ENCODE measurements at regions not wholly inside any gene's neighbourhood (a gene's known extent, or its start where the extent isn't known, plus 50 kb on each side); places are given as distances from the start of the nearest gene placed in this dataset.

GRCh38 chr4:117512414-117512813 is 427.0 kb upstream of the TRAM1L1 start:
- TF ChIP-seq YY1 (IDR thresholded peaks at IDR 0.05; ENCODE audit: low read depth), result no peak
- no peak for TF ChIP-seq TEAD4 (IDR thresholded peaks at IDR 0.05)
- no peak for TF ChIP-seq MAX (IDR thresholded peaks at IDR 0.05)
- no peak for TF ChIP-seq USF1 (IDR thresholded peaks at IDR 0.05)
- TF ChIP-seq EGR1 (IDR thresholded peaks at IDR 0.05), result no peak
- no peak for TF ChIP-seq RAD21 (IDR thresholded peaks at IDR 0.05; ENCODE audit: low read depth)
- TF ChIP-seq ZBTB7A (IDR thresholded peaks at IDR 0.05; ENCODE audit: low read depth), result no peak
- no peak for TF ChIP-seq CEBPB (IDR thresholded peaks at IDR 0.05)
- TF ChIP-seq EP300 (IDR thresholded peaks at IDR 0.05; ENCODE audit: borderline replicate concordance), result no peak
- no peak for TF ChIP-seq NFIC (IDR thresholded peaks at IDR 0.05)
- TF ChIP-seq REST (IDR thresholded peaks at IDR 0.05; ENCODE audit: low read depth), result no peak

- no peak for TF ChIP-seq CEBPB (IDR thresholded peaks at IDR 0.05)
- TF ChIP-seq ZBTB7A (IDR thresholded peaks at IDR 0.05; ENCODE audit: low read depth), result no peak
These were observed 429.2 kb upstream of the TRAM1L1 start for GRCh38 chr4:117514391-117515175.

- TF ChIP-seq RAD21 (IDR thresholded peaks at IDR 0.05; ENCODE audit: low read depth), result no peak
These were observed 430.5 kb upstream of the TRAM1L1 start for GRCh38 chr4:117515921-117516320.

- TF ChIP-seq YY1 (IDR thresholded peaks at IDR 0.05; ENCODE audit: low read depth) (no peak), REST (IDR thresholded peaks at IDR 0.05; ENCODE audit: low read depth) (no peak), FOXM1 (IDR thresholded peaks at IDR 0.05; ENCODE audit: borderline replicate concordance, low read depth) (no peak), MAX (IDR thresholded peaks at IDR 0.05) (no peak), EGR1 (IDR thresholded peaks at IDR 0.05) (no peak), TAF1 (IDR thresholded peaks at IDR 0.05; ENCODE audit: low read depth) (no peak), CEBPB (IDR thresholded peaks at IDR 0.05) (no peak), USF1 (IDR thresholded peaks at IDR 0.05) (no peak), TEAD4 (IDR thresholded peaks at IDR 0.05) (no peak)
These were observed 442.2 kb upstream of the TRAM1L1 start for GRCh38 chr4:117527601-117528000.

GRCh38 chr4:117529401-117529800 is 444.0 kb upstream of the TRAM1L1 start:
- no peak for TF ChIP-seq REST (IDR thresholded peaks at IDR 0.05; ENCODE audit: low read depth)
- no peak for TF ChIP-seq EP300 (IDR thresholded peaks at IDR 0.05; ENCODE audit: borderline replicate concordance)
- TF ChIP-seq YY1 (IDR thresholded peaks at IDR 0.05; ENCODE audit: low read depth), result no peak
- TF ChIP-seq RAD21 (IDR thresholded peaks at IDR 0.05; ENCODE audit: low read depth), result no peak
- TF ChIP-seq CEBPB (IDR thresholded peaks at IDR 0.05), result no peak
- TF ChIP-seq USF1 (IDR thresholded peaks at IDR 0.05), result no peak
- no peak for TF ChIP-seq TAF1 (IDR thresholded peaks at IDR 0.05; ENCODE audit: low read depth)
- TF ChIP-seq ZBTB7A (IDR thresholded peaks at IDR 0.05; ENCODE audit: low read depth), result no peak
- no peak for TF ChIP-seq NFIC (IDR thresholded peaks at IDR 0.05)
- TF ChIP-seq CREB1 (IDR thresholded peaks at IDR 0.05; ENCODE audit: low read depth), result no peak
- no peak for TF ChIP-seq MAX (IDR thresholded peaks at IDR 0.05)
- no peak for TF ChIP-seq FOXM1 (IDR thresholded peaks at IDR 0.05; ENCODE audit: borderline replicate concordance, low read depth)
- no peak for TF ChIP-seq EGR1 (IDR thresholded peaks at IDR 0.05)
- TF ChIP-seq TCF12 (IDR thresholded peaks at IDR 0.05; ENCODE audit: low read depth), result no peak
- TF ChIP-seq TEAD4 (IDR thresholded peaks at IDR 0.05), result no peak
